ENCODE measurements at regions not wholly inside any gene's neighbourhood (a gene's known extent, or its start where the extent isn't known, plus 50 kb on each side); places are given as distances from the start of the nearest gene placed in this dataset.
"Not testable (repeated sequence)": the region's sequence is repeated elsewhere in the genome, so short reads cannot be mapped to it uniquely, and the experiment has no call there.

DNA sequence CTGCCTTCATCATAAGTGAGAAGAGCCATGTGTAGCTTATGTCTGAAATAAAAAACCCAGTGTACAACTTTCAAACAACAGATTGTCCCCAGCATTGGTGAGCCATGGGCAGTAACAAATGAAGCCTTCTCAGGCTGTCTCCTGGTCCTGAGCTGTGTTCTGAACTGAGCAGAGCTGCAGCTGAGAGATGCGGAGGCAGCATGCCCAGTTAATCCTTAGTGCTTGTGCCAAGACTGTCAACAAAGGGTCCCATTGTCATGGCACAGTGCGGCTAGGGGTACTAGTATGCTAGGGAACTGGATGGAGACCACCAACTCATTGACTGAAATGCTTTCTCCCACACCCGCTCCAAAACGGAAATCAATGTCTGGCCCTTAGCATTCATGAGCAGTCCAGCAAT lies 154.3 kb downstream of the RMST start:
- no peak for DNase-seq

DNA sequence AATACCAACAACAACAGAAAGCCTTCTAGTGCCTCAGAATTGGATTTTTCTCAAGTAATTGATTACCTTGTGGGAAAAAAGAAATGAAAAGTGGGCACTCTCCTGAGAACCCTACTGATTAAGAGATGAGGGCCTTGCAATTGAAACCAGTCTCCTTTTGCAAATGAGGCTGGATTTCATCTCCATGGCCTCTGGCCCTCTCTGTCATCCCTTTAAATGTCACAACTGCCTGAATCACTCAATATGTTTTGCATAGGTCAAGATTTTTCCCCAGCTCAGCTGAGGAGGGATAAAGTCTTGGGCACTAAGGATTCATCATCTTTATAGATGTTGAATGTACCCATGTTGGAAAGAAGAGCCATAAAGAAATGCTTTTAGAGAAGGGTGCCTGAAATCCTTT lies 166.4 kb downstream of the RMST start:
- DNase-seq = no peak

DNA sequence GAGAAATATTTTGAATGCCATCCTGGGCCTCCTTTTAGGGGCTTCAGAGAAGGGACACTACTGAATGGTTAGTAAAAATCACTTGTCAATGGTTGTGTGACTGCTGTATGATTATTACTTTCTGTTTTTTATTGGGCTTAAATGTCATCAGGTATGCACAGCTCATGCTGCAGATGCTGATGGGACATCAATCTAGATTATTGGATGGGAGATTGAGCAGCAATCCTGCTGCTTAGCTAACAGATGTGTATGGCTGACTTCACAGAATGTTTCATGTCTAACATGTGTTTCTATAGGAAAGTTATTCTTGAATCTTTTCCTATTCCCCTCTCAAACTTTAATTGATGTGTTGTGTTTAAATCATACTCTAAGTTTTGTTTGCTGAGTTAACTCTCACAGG lies 166.8 kb downstream of the RMST start:
- no peak for DNase-seq

DNA sequence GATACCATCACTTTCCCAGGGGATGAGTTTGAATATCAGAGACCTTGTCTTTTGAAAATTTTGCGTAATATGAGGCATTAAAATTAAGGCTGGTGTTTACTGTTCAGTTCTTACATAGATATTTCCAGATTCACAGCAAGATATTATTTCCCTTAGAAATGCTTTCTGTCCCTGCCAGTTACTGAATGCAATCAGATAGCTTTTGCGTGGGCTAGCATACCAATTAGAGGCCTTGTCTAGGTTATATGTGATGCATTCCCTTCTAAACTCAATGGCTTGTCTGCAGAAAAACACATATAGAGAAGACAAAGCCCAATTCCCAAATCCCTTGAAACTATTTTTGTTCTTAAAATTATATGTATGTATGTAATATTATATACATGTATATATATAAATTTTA lies 167.8 kb downstream of the RMST start:
- no peak for DNase-seq

DNA sequence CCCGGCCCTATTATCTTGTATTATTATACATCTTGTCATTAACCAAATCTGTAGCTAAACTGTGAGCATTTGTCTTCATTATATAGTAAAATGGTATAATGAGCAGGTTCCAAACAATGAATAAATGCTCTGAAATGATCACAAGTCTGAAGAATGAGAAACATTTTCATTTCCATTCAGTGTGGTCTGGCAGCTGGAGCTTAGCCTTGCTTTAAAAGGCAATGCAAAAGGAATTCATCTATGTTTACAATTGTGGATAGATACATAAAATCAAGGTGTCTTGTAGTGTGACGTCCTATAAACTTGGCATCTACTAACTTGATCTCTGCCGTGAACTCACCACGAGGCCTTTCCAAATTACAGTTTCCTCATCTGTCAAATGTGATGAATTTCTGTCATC lies 168.3 kb downstream of the RMST start:
- DNase-seq = no peak

DNA sequence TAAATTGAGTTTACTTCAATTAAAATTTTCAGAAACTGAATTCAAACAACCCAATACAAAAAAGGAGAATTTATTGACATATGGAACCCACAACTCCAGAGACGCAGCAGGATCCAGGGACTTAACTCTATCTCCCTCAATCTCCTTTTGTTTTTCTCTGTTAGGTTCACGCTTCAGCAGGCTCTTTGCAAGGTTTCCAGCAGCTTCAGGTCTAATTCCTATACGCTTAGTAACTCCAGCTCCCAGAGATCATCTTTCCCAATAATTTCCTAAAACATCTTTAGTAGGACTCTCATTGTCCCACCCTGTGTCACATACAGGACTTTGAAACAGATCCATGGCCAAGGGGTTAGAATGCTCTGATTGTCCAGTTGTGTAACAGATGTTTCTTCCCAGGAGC lies 175.2 kb downstream of the RMST start:
- no peak for DNase-seq

DNA sequence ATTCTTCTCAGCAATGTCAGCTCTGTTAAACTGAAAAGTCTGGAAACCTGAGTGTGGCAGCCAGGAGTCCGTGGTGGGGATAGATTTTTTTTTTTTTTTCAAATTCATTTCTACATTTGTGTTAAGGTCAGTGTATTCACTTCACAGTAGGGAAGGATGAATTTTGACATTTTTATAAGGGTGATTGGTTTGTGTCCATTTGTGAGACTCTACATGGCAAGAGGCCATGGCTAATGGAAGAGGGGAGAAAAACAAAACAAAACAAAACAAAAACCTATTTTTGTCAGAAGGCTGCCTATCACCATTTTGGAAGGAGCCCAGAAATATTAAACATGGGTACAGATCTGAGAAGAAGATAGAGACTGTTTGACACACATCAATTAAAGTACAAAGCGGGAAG lies 176.1 kb downstream of the RMST start:
- DNase-seq = no peak

DNA sequence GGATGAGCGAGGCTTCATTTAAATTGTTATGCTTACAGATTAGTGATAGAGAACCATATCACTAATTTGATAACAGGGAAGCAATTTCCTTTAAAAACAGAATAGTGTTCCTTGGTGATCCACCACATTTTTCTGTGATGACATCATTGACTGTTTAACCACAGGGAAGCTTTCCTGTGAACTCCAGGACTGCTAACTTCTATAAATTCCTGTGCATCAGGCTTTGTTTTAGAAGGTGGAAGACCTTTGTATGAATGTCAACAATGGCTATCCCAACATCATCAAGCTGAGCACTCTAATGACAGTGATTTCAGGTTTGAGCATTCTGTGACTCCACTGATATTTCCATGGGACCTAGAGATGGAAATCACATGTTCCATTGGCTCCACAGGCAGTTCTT lies 177.1 kb downstream of the RMST start:
- no peak for DNase-seq

DNA sequence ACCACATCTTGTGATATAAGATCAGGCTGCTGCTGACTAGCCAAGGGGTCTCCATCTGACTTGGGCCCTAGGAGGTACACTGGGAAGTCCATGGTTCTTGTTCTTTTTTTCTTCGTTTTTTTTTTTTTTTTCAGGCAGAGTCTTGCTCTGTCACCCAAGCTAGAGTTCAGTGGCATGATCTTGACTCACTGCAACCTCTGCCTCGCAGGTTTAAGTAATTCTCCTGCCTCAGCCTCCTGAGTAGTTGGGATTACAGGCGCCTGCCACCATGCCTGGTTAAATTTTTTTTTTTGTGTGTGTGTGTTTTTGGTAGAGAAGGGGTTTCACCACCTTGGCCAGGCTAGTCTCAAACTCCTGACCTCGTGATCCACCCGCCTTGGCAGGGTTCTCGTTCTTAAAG lies 178.2 kb downstream of the RMST start:
- DNase-seq = no peak

DNA sequence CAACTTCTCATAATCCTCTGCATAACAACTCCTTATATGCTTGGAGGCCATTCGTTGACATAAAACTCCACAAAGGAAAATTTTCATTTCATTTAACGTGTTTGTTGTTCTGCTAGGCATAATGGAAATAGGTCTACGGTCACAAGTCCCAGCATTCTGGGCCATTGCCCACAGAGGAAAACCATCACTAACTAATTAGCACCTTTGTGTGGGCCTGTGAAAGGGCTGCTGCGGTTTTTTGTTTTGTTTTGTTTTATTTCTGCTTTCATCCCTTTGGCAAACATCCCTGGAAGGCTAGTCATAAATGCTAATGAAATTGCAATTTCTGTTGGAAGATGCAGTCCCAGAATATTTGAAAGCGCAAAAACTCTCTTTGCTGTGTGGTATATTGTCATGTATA lies 180.3 kb downstream of the RMST start:
- DNase-seq = no peak

DNA sequence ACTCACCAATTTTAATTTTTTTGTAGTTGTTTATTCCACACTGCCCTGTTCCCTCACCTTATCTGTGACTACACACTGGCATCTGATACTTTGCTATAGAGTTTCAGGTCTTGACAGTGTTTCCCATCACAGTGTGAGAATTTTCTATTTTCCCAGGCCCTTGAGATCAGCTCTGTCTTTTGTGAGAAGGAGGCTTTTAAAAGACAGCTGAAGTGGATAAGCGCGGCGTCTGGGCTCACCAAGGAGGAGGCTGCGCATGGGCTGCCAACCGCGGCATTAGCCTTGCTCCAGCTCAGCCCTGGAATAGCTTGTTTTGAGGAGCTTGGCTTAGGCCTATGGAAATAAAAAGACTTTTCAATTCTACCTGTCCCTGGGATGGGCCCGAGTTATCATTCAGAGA lies 181.3 kb downstream of the RMST start:
- no peak for DNase-seq

DNA sequence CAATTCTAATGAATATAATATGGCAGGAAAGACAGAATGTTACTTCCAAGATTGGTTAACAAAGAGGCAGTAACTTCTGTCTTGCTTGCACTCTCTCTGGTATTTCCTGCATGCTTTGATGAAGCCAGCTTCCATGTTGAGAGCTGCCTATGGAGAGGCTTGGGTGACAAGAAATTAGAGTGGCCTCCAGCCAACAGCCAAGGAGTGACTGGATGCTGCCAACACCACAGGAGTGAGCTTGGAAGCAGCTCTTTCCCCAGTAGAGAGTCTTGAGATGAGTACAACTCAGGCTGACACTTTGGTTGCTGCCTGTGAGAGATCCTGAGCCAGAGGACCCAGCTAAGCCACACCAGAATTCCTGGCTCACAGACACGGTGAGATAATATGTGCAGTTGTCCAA lies 183.1 kb downstream of the RMST start:
- DNase-seq = no peak

DNA sequence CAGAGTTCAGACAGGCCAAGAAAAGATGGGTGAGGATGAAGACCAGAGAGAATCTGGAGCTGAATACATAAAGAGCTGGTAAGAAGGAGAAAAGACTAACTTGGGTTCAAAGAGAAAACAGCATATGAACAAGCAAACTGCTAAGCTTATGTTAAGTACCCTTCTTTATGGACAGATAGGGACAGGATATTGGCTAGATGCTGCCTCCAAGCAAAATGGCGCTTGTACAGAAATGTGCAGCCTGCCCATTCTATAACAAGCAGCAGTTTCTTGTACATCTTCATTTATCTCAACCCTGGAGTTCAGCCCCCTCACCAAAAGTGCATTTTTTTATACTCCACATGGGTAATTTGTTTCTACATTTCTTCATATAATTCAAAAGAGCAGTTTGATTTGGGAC lies 184.5 kb downstream of the RMST start:
- no peak for DNase-seq

DNA sequence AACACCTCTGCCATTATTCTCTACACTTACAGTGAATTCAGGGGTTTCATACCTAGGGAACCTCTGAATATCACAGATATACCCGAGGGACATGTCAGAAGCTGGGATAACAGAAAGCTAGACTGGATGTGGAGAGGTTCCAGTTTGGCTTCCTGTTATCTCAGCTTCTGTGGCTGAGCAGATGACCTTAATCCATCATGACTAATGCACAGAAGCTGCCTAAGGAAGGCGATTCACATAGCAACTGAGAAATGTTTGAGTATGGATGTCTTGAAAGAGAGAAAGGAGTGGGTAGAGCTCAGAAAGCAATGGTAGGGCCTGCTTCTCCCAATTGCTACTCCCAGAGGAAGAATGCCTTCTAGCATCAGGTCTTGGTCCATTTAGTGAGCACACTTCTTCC lies 187.6 kb downstream of the RMST start:
- no peak for DNase-seq

DNA sequence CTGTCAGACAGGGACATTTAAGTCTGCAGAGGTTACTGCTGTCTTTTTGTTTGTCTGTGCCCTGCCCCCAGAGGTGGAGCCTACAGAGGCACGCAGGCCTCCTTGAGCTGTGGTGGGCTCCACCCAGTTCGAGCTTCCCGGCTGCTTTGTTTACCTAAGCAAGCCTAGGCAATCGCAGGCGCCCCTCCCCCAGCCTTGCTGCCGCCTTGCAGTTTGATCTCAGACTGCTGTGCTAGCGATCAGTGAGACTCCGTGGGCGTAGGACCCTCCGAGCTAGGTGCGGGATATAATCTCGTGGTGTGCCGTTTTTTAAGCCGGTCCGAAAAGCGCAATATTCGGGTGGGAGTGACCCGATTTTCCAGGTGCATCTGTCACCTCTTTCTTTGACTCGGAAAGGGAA lies 193.9 kb downstream of the RMST start:
- DNase-seq = not testable (repeated sequence)

DNA sequence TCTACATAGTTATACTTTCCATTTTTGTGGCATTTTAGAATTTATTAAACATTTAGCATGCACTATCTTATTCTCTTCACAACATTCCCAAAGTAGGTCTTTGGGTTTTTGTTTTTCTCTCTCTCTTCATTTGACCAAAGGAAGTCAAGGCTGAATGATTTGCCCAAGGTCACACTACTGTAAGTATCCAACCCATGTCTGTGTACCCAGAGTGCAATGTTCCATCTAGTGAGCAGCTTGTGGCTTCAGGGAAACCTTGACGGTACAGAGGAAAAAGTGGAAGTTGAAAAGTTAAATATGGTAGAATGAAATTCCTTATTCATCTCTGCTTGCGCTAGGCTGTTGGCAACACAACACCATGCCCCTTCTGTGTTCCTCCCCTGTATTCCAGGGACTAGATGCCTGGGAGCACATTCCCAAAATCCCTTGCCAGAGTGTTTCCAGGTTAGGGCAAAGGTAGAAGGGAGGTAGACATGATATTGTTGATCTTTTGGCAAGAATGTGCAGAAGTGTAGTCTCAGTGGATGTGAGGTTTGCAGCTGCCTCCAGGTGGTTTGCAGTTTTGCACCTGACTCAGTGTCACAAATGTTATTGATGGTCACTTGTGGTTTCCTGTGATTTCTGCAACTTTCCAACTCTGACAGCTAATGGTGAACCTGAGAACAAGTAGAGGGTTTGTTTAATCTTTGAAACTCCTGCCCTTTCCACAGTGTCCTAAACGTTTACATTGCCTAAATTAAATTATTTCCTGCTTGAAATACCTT lies 196.7 kb downstream of the RMST start:
- no peak for DNase-seq

DNA sequence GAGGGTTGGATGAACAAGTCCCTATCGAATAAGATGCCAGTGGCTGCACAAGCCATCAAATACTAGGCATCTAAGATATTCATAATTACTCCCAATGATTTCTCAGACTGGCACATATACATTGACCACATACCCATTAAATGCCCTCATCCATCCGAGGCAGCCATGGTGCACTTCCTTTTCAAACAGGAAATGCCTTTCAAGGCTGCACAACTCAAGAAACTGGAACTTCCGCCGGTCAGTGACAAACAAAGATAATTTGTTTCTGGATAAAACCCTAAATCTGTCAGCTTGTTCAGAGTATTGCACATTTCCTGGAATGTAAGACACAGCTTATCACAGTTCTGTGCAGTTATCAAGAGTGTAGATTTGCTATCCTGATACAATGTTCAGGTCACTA lies 203.7 kb downstream of the RMST start:
- DNase-seq = no peak

DNA sequence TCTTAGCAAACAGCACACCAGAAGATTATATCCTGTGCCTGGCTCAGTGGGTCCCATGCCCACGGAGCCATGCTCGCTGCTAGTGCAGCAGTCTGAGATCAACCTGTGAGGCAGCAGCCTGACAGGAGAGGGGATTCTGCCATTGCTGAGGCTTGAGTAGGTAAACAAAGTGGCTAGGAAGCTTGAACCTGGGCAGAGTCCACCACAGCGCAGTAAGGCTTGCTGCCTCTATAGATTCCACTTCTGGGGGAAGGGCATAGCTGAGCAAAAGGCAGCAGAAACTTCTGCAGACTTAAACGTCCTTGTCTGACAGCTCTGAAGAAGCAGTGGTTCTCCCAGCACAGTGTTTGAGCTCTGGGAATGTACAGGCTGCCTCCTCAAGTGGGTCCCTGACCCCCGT lies 210.3 kb downstream of the RMST start:
- no peak for DNase-seq

DNA sequence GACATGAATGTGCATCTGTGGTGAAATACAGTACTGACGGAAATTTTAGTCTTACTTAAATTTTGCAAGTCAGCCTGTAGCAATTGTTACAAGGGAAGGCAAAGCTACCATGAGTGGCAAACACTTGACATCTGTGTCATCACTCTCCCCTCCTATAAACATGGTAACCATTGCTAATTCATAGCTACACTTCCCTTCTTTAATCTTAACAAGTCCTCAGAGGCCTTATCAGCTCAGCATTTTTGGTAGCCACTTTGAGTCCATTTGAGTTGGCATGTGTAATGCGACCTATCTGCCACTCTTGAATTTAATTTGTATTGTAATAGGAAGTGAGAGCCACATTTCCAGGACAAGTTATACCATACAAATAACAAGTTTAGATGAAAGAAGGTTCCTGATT lies 218.1 kb downstream of the RMST start:
- no peak for DNase-seq

DNA sequence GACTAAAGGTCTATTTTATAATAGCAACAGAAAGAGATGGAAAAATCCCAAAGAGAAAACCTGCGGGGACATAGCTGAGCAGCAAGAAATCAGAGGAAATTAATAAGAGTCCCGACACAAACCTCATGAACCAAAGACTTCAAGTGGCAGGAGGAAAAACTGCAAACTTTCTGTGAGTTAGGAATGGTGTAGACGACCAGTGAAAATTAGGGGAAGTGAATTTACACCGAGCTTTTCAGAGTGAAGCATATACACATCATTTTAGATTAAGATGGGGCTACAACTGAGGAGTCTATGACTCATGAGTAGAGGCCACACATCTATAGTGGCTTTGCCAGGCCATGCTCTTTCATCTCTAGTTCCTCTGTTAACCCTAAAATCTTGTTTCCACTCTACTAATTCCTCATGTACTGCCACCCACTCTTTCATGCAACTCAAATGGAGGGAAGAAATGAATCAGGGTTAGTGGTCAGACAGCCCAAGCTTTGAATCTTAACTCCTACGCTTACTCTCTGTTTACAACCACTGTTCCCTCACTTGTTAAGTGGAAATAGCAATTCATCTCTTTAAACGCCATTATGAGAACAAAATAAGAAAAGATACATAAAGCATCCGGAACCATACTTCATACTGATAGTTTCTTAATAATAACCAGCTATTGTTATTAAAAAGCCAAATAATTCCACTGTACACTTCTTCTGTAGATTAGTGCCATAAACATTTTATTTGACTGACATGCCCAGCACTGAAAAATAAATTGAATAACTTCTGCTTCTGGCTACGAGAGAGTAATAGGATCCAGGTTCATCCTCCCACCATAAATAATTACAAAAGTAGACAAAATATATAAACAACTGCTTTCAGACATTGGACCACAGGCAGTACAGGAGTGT lies 219.3 kb downstream of the RMST start:
- no peak for DNase-seq

DNA sequence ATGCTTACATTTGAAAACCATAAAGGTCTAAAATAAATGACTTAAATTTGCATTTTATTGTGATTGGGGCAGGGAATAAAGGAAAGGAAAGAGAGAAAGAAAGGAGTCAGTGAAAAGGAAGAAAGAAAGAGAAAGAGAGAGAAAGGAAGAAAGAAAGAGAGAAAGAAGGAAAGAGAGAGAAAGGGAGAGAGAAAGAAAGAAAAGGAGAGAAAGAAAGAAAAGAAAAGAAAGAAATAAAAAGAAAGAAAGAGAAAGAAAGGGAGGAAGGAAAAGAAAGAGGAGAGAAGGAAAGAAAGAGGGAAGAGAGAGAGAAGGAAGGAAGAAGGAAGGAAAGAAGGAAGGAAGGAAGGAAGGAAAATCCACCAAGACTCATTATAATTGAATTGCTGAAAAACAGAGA lies 222.8 kb downstream of the RMST start:
- no peak for DNase-seq

DNA sequence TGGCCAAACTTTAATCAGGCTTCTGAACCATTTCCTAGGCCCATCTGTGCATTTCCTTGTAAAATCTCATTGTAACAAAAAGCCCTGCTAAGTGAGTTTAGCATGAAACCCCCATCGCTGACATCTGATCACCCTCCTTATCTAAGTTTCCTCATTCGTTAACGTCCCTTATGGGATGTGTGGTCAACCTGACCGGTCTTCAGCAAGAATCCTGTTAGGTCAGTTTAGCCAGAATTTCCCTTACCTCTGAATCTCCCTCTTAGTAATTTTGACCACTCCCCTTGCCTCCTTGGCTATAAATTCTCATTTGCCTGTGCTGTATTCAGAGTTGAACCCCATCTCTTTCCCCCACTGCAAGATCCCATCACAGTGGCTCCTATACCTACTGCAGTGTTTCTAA lies 239.3 kb downstream of the RMST start:
- DNase-seq = no peak

DNA sequence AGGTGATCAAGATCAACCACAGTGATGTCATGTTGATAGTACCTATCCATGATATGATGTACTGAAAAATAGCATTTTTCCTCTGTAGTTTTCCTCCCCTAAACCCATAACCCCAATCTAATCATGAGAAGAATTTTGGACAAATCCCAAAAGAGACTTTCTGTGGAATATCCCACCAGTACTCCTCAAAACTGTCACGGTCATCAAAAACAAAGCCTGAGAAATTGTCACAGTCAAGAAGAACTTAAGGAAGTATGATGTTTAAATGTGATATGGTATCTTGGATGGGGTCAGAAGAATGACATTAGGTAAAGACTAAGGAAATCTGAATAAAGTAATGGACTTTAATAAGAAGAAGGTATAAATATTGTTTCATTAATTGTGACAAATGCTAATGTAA lies 248.8 kb downstream of the RMST start:
- DNase-seq = no peak

DNA sequence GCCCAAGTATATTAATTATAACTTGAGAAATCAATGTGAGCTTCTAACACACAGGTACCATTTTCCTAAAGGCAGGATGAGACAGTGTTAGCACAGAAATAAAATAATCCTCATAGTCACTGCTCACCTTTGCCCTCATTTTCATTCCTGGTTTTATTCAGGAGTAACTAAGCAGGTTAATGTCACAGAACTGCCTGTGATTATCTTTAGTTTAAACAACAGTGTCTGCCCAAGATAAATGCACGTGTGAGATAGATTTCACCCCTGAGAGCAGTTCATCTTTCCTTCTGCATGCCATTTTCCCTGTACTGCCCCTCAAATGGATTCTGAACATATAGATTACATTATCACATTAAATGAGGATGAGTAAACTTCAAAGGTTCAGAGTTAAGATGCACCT lies 250.7 kb downstream of the RMST start:
- no peak for DNase-seq

All from CD4-positive, alpha-beta T cell treated with Interferon alpha-2 for 1 hour (primary cell).